HepG2 (cell line): ENCODE measurements at regions not wholly inside any gene's neighbourhood (a gene's known extent, or its start where the extent isn't known, plus 50 kb on each side); places are given as distances from the start of the nearest gene placed in this dataset.

Experiments used
- CBX5 ChIP-seq: sonication (generic); formaldehyde crosslinking; IDR thresholded peaks from 2 replicates; pipeline ENCODE4 v1.4.0; 2020; ENCODE audit warnings: missing genetic modification reagents, borderline replicate concordance
- ELF1 ChIP-seq: sonication (generic); formaldehyde crosslinking; IDR thresholded peaks from 2 replicates; pipeline ENCODE4 v1.4.0; 2020; ENCODE audit warnings: missing genetic modification reagents
- ELF3 ChIP-seq: IDR thresholded peaks from 2 replicates; pipeline ENCODE4 v1.6.1; 2016; ENCODE audit warnings: missing genetic modification reagents, missing compliant biosample characterization
- GATAD2A ChIP-seq: IDR thresholded peaks from 2 replicates; pipeline ENCODE4 v1.6.1; 2016
- GTF2F1 ChIP-seq: fragments of 150-350 bp; IDR thresholded peaks from 2 replicates; pipeline ENCODE4 v1.6.1; 2014; ENCODE audit warnings: low read length
- HNRNPLL ChIP-seq: fragments of 200-400 bp; formaldehyde crosslinking; IDR thresholded peaks from 2 replicates; pipeline ENCODE4 v1.6.1; 2017; ENCODE audit warnings: mild to moderate bottlenecking, low read depth, low read length; ENCODE audit not compliant: poor library complexity, severe bottlenecking
- KAT7 ChIP-seq: IDR thresholded peaks from 2 replicates; pipeline ENCODE4 v1.6.1; 2018; ENCODE audit warnings: borderline replicate concordance, missing compliant biosample characterization
- MLLT10 ChIP-seq: sonication (generic); formaldehyde crosslinking; IDR thresholded peaks from 2 replicates; pipeline ENCODE4 v1.4.0; 2020; ENCODE audit warnings: missing genetic modification reagents
- MTA3 ChIP-seq: sonication (generic); formaldehyde crosslinking; IDR thresholded peaks from 2 replicates; pipeline ENCODE4 v1.4.0; 2020; ENCODE audit warnings: missing genetic modification reagents
- MTF2 ChIP-seq: sonication (generic); formaldehyde crosslinking; IDR thresholded peaks from 2 replicates; pipeline ENCODE4 v1.5.0; 2020; ENCODE audit warnings: missing genetic modification reagents, borderline replicate concordance
- NFE2 ChIP-seq: sonication (generic); formaldehyde crosslinking; IDR thresholded peaks from 2 replicates; pipeline ENCODE4 v1.4.0; 2020; ENCODE audit warnings: missing genetic modification reagents
- REPIN1 ChIP-seq: sonication (generic); formaldehyde crosslinking; IDR thresholded peaks from 2 replicates; pipeline ENCODE4 v1.8.0; 2022; ENCODE audit warnings: missing genetic modification reagents, low read depth, mild to moderate bottlenecking, borderline replicate concordance
- SAP130 ChIP-seq: IDR thresholded peaks from 2 replicates; pipeline ENCODE4 v1.6.1; 2016; ENCODE audit warnings: low read depth
- SP5 ChIP-seq: IDR thresholded peaks from 2 replicates; pipeline ENCODE4 v1.6.1; 2016; ENCODE audit warnings: low read depth, borderline replicate concordance
- SRSF9 ChIP-seq: fragments of 200-400 bp; formaldehyde crosslinking; IDR thresholded peaks from 2 replicates; pipeline ENCODE4 v1.6.1; 2018; ENCODE audit warnings: borderline replicate concordance, mild to moderate bottlenecking, low read depth, low read length; ENCODE audit not compliant: insufficient read depth, poor library complexity, severe bottlenecking
- ZBTB38 ChIP-seq: sonication (generic); formaldehyde crosslinking; IDR thresholded peaks from 2 replicates; pipeline ENCODE4 v1.5.1; 2020; ENCODE audit warnings: mild to moderate bottlenecking, missing genetic modification reagents
- ZNF121 ChIP-seq: sonication (generic); formaldehyde crosslinking; IDR thresholded peaks from 2 replicates; pipeline ENCODE4 v1.5.0; 2020; ENCODE audit warnings: mild to moderate bottlenecking, missing genetic modification reagents
- ZNF263 ChIP-seq: sonication (generic); formaldehyde crosslinking; IDR thresholded peaks from 2 replicates; pipeline ENCODE4 v1.4.0; 2020; ENCODE audit warnings: missing genetic modification reagents
- ZNF569 ChIP-seq: sonication (generic); formaldehyde crosslinking; IDR thresholded peaks from 2 replicates; pipeline ENCODE4 v1.5.0; 2020; ENCODE audit warnings: mild to moderate bottlenecking, missing genetic modification reagents, moderate library complexity, borderline replicate concordance
- ZNF761 ChIP-seq: sonication (generic); formaldehyde crosslinking; conservative IDR thresholded peaks from 2 replicates; pipeline ENCODE4 v1.4.0; 2020; ENCODE audit warnings: mild to moderate bottlenecking, missing genetic modification reagents
- TF ChIP-seq, protein P1 (sequence below): sonication (generic); formaldehyde crosslinking; IDR thresholded peaks from 2 replicates; pipeline ENCODE4 v1.4.0; 2020; ENCODE audit warnings: missing genetic modification reagents, low read depth, mild to moderate bottlenecking, borderline replicate concordance
- TF ChIP-seq, protein P2 (sequence below): sonication (generic); formaldehyde crosslinking; IDR thresholded peaks from 2 replicates; pipeline ENCODE4 v1.4.0; 2020; ENCODE audit warnings: missing genetic modification reagents, mild to moderate bottlenecking, borderline replicate concordance
- TF ChIP-seq, protein P3 (sequence below): sonication (generic); formaldehyde crosslinking; IDR thresholded peaks from 2 replicates; pipeline ENCODE4 v1.8.0; 2022; ENCODE audit warnings: mild to moderate bottlenecking, missing genetic modification reagents, moderate library complexity
- TF ChIP-seq, protein P4 (sequence below): sonication (generic); formaldehyde crosslinking; IDR thresholded peaks from 2 replicates; pipeline ENCODE4; 2020; ENCODE audit warnings: missing genetic modification reagents, mild to moderate bottlenecking, borderline replicate concordance

DNA sequence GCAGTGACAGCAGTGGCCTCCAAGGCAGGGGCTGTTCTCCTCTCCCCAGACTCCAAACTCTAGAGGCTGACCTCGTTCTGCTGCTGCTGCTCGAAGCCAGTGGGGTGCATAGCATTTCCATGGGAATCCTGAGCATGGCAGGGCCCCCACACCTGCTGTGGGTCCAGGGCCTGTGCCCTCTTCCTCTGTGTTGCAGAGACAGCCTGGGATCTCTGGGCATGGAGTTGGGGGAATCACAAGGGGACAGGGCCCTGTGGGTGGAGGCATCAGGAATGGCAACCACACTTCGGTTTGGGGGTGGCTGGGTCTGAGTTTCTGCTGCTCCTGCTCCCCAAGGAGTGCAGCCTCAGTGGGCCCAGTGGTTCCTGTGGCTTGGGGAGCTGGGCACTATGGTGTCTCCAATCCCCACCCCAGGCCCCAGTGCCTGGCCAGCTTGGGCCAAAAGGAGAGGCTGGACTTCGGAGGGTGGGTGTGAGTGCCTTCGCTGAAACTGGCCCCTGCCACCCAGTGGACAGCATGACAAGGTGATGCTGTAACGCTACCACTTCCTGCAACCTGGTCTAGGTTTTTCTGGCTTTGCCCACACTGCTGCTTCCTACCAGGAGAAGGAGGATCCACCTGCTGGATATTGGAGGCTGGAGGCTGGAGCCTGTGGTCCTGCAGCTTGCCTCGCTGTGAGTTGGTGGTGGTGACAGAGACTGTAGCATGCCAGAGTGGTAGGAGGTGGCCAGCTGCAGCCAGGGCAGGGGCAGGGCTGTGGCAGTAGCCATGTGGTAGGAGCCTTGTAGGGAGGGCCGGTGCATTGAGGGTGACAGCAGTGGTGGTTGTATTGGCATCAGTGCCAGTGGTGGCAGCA is 56.6 kb downstream of the SOWAHC start (continued):
- TF ChIP-seq, protein P1, sequence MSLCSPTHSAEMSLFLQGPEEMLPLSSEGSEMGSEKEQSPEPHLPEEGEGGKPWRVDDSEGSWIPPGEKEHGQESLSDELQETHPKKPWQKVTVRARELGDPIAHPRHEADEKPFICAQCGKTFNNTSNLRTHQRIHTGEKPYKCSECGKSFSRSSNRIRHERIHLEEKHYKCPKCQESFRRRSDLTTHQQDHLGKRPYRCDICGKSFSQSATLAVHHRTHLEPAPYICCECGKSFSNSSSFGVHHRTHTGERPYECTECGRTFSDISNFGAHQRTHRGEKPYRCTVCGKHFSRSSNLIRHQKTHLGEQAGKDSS (CRISPR knock-in tag), result peak; percentile 26; the same call in 1 of the 2 replicates
- TF ChIP-seq MTA3 (CRISPR knock-in tag) (no peak), GATAD2A (CRISPR knock-in tag) (0 out of 2 replicates have a peak, but pooled peaks have one; percentile 31), NFE2 (CRISPR knock-in tag) (no peak), REPIN1 (CRISPR knock-in tag) (no peak), ZNF121 (CRISPR knock-in tag) (no peak), ZNF761 (CRISPR knock-in tag) (no peak), KAT7 (no peak), MLLT10 (no peak), SRSF9 (no peak), ZNF263 (no peak), SP5 (CRISPR knock-in tag) (0 out of 2 replicates have a peak, but pooled peaks have one; percentile 12), ZNF569 (CRISPR knock-in tag) (no peak), ZBTB38 (CRISPR knock-in tag) (peak; percentile 67; the same call in 1 of the 2 replicates), SAP130 (CRISPR knock-in tag) (peak; percentile 27; the same call in 1 of the 2 replicates), HNRNPLL (peak; percentile 25), ELF3 (CRISPR knock-in tag) (peak; percentile 75; the same call in 1 of the 2 replicates), GTF2F1 (no peak), MTF2 (CRISPR knock-in tag) (no peak), CBX5 (CRISPR knock-in tag) (0 out of 2 replicates have a peak, but pooled peaks have one; percentile 39), ELF1 (peak; percentile 39; the same call in 1 of the 2 replicates)
- TF ChIP-seq, protein P2, sequence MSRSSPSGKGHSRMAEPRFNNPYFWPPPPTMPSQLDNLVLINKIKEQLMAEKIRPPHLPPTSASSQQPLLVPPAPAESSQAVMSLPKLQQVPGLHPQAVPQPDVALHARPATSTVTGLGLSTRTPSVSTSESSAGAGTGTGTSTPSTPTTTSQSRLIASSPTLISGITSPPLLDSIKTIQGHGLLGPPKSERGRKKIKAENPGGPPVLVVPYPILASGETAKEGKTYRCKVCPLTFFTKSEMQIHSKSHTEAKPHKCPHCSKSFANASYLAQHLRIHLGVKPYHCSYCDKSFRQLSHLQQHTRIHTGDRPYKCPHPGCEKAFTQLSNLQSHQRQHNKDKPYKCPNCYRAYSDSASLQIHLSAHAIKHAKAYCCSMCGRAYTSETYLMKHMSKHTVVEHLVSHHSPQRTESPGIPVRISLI (CRISPR knock-in tag), result 0 out of 2 replicates have a peak, but pooled peaks have one; percentile 19
- TF ChIP-seq, protein P3, sequence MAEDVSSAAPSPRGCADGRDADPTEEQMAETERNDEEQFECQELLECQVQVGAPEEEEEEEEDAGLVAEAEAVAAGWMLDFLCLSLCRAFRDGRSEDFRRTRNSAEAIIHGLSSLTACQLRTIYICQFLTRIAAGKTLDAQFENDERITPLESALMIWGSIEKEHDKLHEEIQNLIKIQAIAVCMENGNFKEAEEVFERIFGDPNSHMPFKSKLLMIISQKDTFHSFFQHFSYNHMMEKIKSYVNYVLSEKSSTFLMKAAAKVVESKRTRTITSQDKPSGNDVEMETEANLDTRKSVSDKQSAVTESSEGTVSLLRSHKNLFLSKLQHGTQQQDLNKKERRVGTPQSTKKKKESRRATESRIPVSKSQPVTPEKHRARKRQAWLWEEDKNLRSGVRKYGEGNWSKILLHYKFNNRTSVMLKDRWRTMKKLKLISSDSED (CRISPR knock-in tag), result no peak
- TF ChIP-seq, protein P4, sequence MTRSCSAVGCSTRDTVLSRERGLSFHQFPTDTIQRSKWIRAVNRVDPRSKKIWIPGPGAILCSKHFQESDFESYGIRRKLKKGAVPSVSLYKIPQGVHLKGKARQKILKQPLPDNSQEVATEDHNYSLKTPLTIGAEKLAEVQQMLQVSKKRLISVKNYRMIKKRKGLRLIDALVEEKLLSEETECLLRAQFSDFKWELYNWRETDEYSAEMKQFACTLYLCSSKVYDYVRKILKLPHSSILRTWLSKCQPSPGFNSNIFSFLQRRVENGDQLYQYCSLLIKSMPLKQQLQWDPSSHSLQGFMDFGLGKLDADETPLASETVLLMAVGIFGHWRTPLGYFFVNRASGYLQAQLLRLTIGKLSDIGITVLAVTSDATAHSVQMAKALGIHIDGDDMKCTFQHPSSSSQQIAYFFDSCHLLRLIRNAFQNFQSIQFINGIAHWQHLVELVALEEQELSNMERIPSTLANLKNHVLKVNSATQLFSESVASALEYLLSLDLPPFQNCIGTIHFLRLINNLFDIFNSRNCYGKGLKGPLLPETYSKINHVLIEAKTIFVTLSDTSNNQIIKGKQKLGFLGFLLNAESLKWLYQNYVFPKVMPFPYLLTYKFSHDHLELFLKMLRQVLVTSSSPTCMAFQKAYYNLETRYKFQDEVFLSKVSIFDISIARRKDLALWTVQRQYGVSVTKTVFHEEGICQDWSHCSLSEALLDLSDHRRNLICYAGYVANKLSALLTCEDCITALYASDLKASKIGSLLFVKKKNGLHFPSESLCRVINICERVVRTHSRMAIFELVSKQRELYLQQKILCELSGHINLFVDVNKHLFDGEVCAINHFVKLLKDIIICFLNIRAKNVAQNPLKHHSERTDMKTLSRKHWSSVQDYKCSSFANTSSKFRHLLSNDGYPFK, result 0 out of 2 replicates have a peak, but pooled peaks have one; percentile 19
